22Rv1 (cell line): ENCODE measurements at regions not wholly inside any gene's neighbourhood (a gene's known extent, or its start where the extent isn't known, plus 50 kb on each side); places are given as distances from the start of the nearest gene placed in this dataset.

ENCODE experiments used
- CTCF ChIP-seq: fragments of 450-650 bp; IDR thresholded peaks from 2 replicates; pipeline ENCODE4 v1.5.1; 2017; ENCODE audit warnings: mild to moderate bottlenecking
- ZFX ChIP-seq: fragments of 450-650 bp; IDR thresholded peaks from 2 replicates; pipeline ENCODE4 v1.6.1; 2017; ENCODE audit warnings: antibody characterized with exemption, borderline replicate concordance

DNA sequence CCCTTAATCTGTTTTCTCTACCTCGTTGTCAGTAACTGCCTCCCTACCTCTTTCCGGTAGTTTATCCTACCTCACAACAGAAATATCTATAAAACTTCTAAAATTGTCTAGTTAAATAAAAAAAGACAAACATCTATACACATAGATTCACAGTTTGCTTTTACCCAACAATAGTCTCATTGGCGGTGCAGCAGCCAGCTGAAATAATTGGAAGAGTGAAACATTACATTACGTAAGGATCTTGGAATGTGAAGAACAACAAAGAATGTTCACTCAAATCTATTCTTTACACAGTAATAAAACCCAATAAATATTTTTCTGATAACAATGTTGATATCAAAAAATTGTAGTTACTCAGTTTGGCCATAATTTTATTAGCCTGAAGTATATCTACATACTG, 115.5 kb upstream of the ARPP21 start:
- TF ChIP-seq CTCF (no peak), ZFX (no peak)
